Stimulated activated memory B cell treated with anti-CD40 and anti-IgM and Interleukin-4, amounts not matched to agents 10 μg/mL and 1 μg/mL and 100 μg/mL, for 72 hours (primary cell): ENCODE measurements at regions not wholly inside any gene's neighbourhood (a gene's known extent, or its start where the extent isn't known, plus 50 kb on each side); places are given as distances from the start of the nearest gene placed in this dataset.
"Not testable (repeated sequence)": the region's sequence is repeated elsewhere in the genome, so short reads cannot be mapped to it uniquely, and the experiment has no call there.

Experiments used
- ATAC-seq: fragments of 150-1000 bp; cut with Tn5 transposase; 2 replicates; pipeline ENCODE4 v1.10.0; 2021
- H3K27ac Mint-ChIP-seq: one replicate; pipeline ENCODE4 v1.8.0; 2022; ENCODE audit warnings: mild to moderate bottlenecking, mixed read lengths
- H3K27me3 Mint-ChIP-seq: one replicate; pipeline ENCODE4 v1.8.0; 2022; ENCODE audit warnings: mixed read lengths
- H3K36me3 Mint-ChIP-seq: one replicate; pipeline ENCODE4 v1.8.0; 2022; ENCODE audit warnings: mixed read lengths
- H3K4me1 Mint-ChIP-seq: one replicate; pipeline ENCODE4 v1.8.0; 2022; ENCODE audit warnings: mixed read lengths
- H3K4me3 Mint-ChIP-seq: one replicate; pipeline ENCODE4 v1.8.0; 2022; ENCODE audit warnings: mild to moderate bottlenecking, moderate library complexity, mixed read lengths
- H3K9me3 Mint-ChIP-seq: one replicate; pipeline ENCODE4 v1.8.0; 2022; ENCODE audit warnings: mixed read lengths

DNA sequence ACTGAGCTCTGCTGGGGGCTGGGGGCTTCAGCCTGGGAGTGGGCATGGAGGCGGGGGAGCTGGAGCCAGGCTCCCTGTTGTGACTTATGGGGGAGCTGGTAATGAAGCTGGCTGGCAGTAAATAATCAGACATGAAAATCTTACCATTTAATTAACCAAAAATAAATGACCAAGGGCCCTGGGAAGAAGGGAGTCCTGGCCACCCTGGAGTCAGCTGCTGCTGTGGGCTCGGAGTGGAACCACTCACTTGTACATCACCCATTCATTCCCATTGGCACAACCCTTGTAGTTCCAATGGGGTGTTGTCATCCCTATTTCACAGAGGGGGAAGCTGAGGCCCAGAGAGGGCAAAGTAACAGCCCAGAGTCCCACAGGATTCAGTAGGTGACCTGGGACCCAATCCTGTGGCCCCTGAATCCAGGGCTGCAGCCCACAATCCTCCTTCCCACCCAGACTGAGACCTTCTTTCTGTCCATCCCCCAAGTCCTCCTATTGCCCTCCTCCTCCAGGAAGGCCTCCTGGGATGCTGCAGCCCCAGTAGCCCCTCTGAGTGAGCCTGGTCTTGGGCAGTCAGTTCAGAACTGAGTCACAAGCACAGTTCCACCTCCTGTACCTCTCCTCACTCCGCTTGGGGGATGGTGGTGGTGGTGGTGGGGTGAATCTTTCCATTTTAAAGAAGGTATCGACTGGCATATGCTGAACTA, 259.4 kb upstream of the MVB12B start:
- no peaks in the 10 kb centered on the region for H3K36me3 Mint-ChIP-seq
- H3K4me1 Mint-ChIP-seq, result no peaks in the 10 kb centered on the region
- no peak overlapping the region for H3K27ac Mint-ChIP-seq
- H3K27me3 Mint-ChIP-seq, result peaks cover 50% of the 10 kb centered on the region
- no peak overlapping the region for H3K4me3 Mint-ChIP-seq
- no peak for ATAC-seq
- H3K9me3 Mint-ChIP-seq, result no peaks in the 10 kb centered on the region

DNA sequence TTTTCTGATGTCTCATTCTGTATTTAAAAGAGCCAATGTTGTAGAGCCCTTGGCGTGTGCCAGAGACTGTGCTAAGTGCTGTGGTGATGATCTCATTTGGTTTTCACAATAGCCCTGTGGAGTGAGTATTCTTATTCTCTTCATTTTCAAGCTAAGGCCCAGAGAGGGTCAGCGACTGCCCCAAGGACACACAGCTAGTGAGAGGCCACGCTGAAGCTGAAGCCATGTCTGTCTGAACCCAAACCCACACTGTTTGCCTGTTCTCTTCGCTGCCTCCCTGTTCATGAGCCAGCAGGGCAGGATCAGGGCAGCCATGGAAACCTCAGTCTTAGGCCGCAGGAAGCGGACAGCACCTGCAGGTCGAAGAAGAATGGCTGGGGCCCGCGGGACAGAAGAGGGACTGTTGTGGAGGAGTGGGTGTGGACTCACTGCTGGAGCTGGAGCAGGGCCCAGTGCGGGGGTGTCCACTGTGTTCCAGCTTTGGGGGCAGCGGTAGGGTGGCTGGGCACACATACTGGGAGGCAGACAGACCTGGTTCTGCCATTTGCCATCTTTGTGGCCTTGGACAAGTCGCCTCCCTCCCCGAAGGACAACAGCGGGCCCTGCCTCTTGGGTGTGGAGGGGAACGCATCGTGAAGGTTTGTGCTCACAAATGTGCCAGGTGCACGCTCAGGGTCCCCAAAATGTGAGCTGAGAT, 257.9 kb upstream of the MVB12B start:
- no peak overlapping the region for H3K4me3 Mint-ChIP-seq
- no peaks in the 10 kb centered on the region for H3K4me1 Mint-ChIP-seq
- H3K27me3 Mint-ChIP-seq, result peaks cover 65% of the 10 kb centered on the region
- no peaks in the 10 kb centered on the region for H3K36me3 Mint-ChIP-seq
- H3K27ac Mint-ChIP-seq, result no peak overlapping the region
- no peaks in the 10 kb centered on the region for H3K9me3 Mint-ChIP-seq
- no peak for ATAC-seq

DNA sequence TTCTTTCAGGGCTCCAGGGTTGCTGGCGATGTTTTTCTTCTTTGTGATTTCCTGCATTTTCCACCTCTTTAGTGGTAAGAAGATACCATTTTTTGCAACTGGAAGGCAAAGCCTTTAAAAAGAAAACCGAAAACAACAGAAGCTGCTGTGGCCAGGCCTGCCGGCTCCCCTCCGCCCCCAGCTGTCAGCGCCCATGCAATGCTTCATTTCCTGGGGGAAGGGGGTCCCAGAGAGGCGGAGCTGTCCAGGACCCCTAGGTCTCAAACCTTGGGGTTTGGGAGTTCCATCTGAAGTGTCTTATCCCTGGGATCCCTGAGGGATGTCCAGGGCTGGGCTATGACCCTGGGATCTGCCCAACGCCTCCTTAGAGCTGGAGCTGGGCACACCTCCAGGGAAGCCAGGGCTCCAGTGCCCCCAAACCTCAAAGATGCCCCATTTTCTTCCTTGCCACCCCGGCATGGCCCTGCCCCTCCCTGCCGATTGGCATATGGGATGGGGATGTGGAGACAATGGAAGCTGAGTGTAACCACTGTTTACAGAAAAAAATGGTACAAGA, 257.2 kb upstream of the MVB12B start:
- Mint-ChIP-seq H3K4me1 (no peaks in the 10 kb centered on the region), H3K27ac (no peak overlapping the region), H3K9me3 (no peaks in the 10 kb centered on the region), H3K4me3 (no peak overlapping the region), H3K36me3 (no peaks in the 10 kb centered on the region), H3K27me3 (peaks cover 69% of the 10 kb centered on the region)
- ATAC-seq, result no peak

DNA sequence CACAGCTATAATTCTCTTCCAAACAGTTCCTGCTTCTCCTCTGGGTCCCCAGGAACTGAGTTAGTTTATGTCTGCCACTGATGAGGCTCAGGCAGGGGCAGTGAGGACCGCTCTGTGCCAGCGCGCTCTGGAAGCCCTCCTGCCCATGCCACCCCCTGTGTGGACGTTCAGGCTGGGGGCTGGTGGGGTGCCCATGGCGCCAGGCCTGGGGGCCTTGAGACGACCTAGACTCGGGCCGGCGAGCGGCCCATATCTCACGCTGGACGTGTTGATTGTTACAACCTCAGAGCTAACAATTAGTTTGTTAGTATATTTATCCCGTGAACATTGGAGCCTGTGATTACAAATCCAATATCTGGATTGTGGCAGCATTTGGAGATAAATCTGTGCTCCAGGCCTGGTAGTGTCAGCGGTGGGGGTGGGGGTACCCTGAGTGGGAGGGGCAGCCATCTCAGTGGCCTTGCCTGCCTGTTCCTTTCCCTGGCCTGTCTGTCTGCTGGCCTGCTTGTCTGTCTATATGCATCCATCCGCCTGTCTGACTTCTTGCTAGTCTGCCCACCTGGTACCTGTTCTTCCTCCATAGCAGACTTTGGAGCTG, 256.5 kb upstream of the MVB12B start:
- Mint-ChIP-seq H3K4me3 (no peak overlapping the region), H3K4me1 (no peaks in the 10 kb centered on the region), H3K36me3 (no peaks in the 10 kb centered on the region), H3K9me3 (no peaks in the 10 kb centered on the region), H3K27me3 (peaks cover 68% of the 10 kb centered on the region), H3K27ac (no peak overlapping the region)
- peak; percentile 34 for ATAC-seq

DNA sequence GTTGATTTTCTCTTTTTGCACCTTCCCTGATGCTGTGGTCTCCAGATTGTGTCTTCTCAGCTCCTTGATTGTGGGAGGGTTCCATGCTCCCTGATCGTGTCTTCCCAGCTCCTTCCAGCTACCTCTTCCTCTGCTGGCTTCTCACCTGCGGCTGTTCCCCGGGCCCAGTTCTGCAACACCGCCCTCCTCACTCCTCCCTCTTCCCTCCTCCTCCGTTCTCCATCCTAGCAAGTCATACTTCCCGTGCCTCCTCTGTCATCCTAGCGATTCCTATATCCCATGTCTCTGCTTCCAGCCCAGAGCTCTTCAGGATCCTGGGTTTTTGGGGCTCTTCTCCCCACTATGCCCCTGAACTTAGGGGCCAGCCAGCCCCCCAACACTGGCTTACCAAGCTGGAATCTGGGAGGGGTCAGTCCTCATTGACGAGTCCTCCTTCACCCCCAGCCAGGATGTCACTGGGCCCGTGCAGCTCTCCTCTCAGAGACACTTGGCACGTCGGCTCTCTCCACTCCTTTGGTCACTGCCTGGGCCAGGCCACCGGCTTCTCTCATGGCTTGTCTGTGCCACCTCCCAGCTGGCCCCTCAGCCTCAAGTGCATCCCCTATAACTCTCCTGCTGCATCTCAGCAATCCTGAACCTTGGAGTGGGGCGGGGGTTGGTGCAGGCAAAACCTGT, 255.4 kb upstream of the MVB12B start:
- Mint-ChIP-seq H3K27me3 (peaks cover 65% of the 10 kb centered on the region), H3K9me3 (no peaks in the 10 kb centered on the region), H3K36me3 (no peaks in the 10 kb centered on the region), H3K4me3 (no peak overlapping the region), H3K27ac (no peak overlapping the region), H3K4me1 (no peaks in the 10 kb centered on the region)
- no peak for ATAC-seq

DNA sequence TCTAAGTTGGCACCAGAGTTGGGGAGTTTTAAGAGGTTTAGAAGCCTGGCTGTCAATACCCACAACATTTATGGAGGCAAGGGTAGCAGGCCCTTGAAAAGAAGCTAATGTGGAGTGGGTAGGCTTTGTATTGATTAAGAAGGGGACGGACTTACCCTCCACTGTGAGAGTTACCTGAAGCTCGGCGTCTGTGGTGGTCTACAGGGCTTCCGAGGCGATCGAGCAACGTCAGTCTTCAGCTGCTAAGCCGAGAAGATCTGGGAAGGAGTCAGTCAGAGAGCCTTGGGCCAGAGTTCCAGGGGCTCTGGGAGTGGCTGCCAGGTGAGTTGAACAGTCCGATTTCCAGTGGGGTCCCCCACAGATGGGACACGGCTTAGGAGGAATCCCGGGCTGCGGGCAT, 249.0 kb upstream of the MVB12B start:
- not testable (repeated sequence) for H3K36me3 Mint-ChIP-seq, ATAC-seq, H3K4me1 Mint-ChIP-seq, H3K4me3 Mint-ChIP-seq, H3K27ac Mint-ChIP-seq, H3K9me3 Mint-ChIP-seq
- H3K27me3 Mint-ChIP-seq, result peaks cover 47% of the 10 kb centered on the region

DNA sequence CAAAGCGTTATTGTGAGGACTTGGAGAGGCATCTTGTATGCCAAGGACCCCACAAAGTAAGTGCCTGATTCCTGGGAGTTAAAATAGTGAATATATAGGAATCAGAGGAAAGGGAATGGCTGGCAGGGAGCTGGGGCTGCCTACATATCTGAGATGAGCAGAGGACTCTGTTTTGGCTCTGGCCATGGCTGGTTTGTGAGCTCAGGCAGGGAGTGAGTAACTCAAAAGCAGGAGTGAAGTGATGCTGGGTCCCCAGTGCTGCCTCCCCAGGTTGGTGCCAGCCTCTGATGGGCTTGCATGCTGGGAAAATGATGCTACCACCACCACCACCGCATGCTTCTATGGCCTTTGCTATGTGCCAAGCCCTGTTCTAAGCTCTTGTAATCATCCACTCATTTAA, 246.0 kb upstream of the MVB12B start:
- no peaks in the 10 kb centered on the region for H3K36me3 Mint-ChIP-seq
- H3K27ac Mint-ChIP-seq, result no peak overlapping the region
- H3K9me3 Mint-ChIP-seq, result no peaks in the 10 kb centered on the region
- H3K4me3 Mint-ChIP-seq, result no peak overlapping the region
- ATAC-seq, result no peak
- H3K4me1 Mint-ChIP-seq, result no peaks in the 10 kb centered on the region
- peaks cover 58% of the 10 kb centered on the region for H3K27me3 Mint-ChIP-seq

DNA sequence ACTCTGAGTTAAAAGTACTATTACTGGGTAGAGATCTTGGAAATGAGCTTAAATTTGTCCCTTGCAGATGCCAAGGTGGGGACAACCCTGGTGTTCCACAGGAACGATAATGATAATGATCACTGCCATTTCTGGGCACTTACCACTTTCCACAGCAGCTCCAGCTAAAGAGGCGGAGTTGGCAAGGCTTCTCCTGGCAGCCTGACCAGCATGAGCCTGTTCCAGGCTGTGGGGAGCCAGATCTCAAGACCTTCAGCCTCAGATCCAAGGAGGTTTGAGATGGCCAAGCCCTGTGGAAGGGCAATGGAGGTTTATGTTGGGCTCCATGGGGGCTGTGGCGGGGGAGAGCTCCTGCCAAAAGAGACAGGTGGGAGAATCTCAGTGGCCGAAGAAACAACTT, 244.9 kb upstream of the MVB12B start:
- ATAC-seq, result no peak
- H3K36me3 Mint-ChIP-seq, result no peaks in the 10 kb centered on the region
- H3K4me3 Mint-ChIP-seq, result no peak overlapping the region
- H3K27me3 Mint-ChIP-seq, result peaks cover 56% of the 10 kb centered on the region
- no peak overlapping the region for H3K27ac Mint-ChIP-seq
- no peaks in the 10 kb centered on the region for H3K9me3 Mint-ChIP-seq
- no peaks in the 10 kb centered on the region for H3K4me1 Mint-ChIP-seq

DNA sequence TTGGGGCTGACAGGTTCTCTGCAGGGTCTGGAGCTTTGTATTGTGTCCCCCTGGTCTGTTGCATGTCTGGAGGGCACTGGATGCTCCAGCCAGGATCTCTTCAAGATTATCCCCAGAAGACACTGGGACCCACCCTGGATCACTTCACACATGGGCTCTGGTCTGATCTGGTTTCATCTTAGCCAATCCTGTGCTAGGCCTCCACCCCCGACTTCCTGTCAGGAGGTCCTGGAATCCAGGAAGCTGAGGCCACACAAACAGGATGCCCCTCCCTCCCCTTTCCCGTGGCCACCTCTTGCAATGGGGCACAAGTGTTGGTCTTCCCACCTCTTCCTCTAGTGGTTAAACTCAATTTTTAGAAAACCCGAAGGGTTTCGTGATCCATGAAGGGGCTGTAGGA, 242.6 kb upstream of the MVB12B start:
- H3K36me3 Mint-ChIP-seq, result no peaks in the 10 kb centered on the region
- H3K4me1 Mint-ChIP-seq, result no peaks in the 10 kb centered on the region
- H3K9me3 Mint-ChIP-seq, result no peaks in the 10 kb centered on the region
- no peak overlapping the region for H3K4me3 Mint-ChIP-seq
- H3K27ac Mint-ChIP-seq, result no peak overlapping the region
- ATAC-seq, result no peak
- H3K27me3 Mint-ChIP-seq, result peaks cover 46% of the 10 kb centered on the region

DNA sequence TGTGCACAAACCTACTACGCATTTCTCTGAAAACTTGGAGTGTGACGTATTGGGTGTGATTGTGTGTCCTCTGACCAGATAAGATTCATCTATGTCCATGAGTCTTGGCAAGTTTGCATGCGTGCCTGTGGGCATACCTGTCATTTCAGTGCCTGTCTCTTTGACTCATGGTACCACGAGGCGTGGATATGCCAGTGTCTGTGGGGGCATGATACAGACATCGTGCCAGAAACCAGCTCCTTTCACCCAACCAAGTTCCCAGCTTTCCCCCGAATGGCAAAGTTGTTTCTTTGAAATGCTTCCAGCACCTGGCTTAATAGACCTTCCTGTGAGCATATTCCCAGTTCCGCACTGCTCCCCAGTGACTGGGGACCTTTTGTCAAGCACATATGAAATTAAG, 241.9 kb upstream of the MVB12B start:
- H3K9me3 Mint-ChIP-seq, result no peaks in the 10 kb centered on the region
- H3K27ac Mint-ChIP-seq, result no peak overlapping the region
- ATAC-seq, result no peak
- H3K4me1 Mint-ChIP-seq, result no peaks in the 10 kb centered on the region
- no peaks in the 10 kb centered on the region for H3K36me3 Mint-ChIP-seq
- H3K27me3 Mint-ChIP-seq, result peaks cover 40% of the 10 kb centered on the region
- no peak overlapping the region for H3K4me3 Mint-ChIP-seq

DNA sequence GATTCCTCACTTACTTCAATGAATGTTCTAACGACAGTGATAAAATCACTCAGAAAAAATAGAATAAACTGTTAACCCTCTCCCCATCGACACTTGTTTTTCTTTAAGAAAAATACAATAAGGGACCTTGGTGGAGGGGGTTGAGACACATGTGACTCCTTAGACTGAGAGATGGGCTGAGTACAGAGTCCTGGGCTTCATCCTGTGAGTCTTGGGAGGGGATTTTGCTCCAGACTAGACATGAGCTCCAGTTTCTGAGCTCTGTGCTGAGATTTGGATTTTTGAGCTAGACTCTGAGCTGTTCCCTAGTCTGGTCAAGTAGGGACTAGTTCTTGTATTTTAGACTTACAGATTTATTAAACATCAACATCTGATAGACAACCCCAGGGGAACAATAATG, 241.5 kb upstream of the MVB12B start:
- ATAC-seq, result no peak
- Mint-ChIP-seq H3K9me3 (no peaks in the 10 kb centered on the region), H3K4me3 (no peak overlapping the region), H3K4me1 (no peaks in the 10 kb centered on the region), H3K27ac (no peak overlapping the region), H3K36me3 (no peaks in the 10 kb centered on the region), H3K27me3 (peaks cover 37% of the 10 kb centered on the region)

DNA sequence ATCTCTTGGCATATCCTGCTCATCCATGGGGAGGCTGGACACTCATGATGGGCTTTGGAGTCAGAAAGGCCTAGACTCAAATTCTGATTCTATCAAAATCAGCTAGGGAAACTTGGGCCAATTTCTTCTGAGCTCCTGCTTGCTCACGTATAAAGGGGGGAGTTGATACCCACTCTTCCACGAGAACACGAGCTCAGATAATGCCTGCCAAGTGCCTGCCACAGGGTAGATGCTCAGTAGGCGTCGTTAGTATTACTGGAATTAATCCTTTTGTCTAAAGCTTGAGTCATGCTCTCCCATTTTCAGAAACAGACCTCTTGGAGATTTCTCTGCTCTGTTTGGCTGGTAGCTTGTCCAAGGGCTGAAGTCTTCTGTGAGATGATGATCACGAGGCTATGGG, 238.3 kb upstream of the MVB12B start:
- H3K4me3 Mint-ChIP-seq, result no peak overlapping the region
- H3K27ac Mint-ChIP-seq, result no peak overlapping the region
- H3K4me1 Mint-ChIP-seq, result no peaks in the 10 kb centered on the region
- peaks cover 40% of the 10 kb centered on the region for H3K27me3 Mint-ChIP-seq
- H3K36me3 Mint-ChIP-seq, result no peaks in the 10 kb centered on the region
- H3K9me3 Mint-ChIP-seq, result no peaks in the 10 kb centered on the region
- ATAC-seq, result no peak

DNA sequence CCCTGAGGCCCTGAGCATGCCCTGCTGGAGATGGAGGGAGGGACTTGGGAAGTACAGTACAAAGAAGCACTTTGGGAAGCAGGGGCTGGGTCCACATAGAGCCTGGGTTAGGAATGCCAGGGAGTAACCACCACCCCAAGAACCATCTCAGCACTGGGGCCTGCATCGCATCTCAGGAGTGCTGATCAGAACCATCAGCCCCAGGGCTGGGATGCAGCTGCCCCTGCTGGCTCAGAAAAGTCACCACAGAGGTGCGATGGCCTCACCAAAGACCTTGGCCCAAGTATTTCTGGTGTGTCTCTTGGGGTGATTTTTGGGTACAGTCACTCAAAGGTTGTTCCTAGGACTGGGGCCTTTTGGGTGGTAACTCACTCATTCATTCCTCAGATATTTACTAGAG, 236.8 kb upstream of the MVB12B start:
- no peak overlapping the region for H3K4me3 Mint-ChIP-seq
- H3K36me3 Mint-ChIP-seq, result no peaks in the 10 kb centered on the region
- H3K9me3 Mint-ChIP-seq, result no peaks in the 10 kb centered on the region
- no peak overlapping the region for H3K27ac Mint-ChIP-seq
- peaks cover 26% of the 10 kb centered on the region for H3K27me3 Mint-ChIP-seq
- no peaks in the 10 kb centered on the region for H3K4me1 Mint-ChIP-seq
- ATAC-seq, result no peak

DNA sequence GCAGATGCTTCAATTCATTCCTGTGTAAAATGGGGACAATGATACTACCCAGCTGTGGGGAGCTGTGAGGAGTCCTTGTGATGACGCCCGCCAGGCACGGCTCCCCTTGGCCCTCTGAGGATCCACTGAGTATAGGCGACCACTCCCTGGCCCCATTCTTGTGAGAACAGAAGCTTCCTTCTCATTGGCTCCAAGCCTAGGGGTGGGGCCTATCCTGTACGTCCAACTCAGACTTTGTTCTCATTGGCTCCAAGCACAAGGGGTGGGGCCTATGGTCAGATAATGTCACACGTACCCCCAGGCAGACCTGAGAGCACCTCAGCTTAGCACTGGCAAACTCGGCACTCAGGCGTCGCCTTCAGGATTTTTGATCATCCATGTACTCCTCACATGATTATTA, 232.9 kb upstream of the MVB12B start:
- no peak overlapping the region for H3K4me3 Mint-ChIP-seq
- ATAC-seq, result no peak
- no peaks in the 10 kb centered on the region for H3K4me1 Mint-ChIP-seq
- H3K27me3 Mint-ChIP-seq, result peaks cover 22% of the 10 kb centered on the region
- H3K9me3 Mint-ChIP-seq, result no peaks in the 10 kb centered on the region
- H3K36me3 Mint-ChIP-seq, result no peaks in the 10 kb centered on the region
- no peak overlapping the region for H3K27ac Mint-ChIP-seq

DNA sequence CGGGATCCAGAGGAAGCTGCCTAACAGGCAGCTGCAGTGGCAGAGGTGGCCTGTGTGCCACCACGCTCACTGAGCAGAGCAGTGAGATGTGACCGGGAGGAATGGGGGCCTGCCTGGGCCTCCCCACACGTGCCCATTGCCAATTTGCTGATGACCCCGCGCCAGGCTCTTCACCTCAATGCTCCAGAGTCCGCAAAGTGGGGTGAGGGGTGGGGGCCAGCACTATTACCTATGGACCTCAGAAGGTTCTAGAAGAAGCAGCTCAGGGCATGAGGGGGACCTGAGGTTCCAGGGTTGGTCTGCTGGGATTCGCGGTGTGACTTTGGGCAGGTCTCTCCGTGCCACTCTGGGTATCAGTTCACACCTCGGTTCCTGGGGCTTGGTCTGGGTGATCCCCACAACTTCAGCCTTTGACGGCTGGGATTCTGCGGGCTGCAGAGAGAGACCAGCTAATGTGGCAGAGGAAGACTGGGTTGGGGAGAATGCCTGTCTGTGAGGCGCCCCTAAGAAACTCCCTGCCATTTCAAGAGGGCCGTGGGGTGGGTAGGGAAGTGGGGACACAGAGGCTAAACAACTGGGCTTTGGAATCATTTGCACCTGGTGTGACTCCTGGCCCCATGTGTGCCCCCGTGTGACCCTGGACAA, 231.0 kb upstream of the MVB12B start:
- Mint-ChIP-seq H3K27ac (no peak overlapping the region), H3K27me3 (peaks cover 15% of the 10 kb centered on the region), H3K4me3 (no peak overlapping the region), H3K4me1 (no peaks in the 10 kb centered on the region), H3K9me3 (no peaks in the 10 kb centered on the region), H3K36me3 (no peaks in the 10 kb centered on the region)
- ATAC-seq, result no peak
